Testis (tissue), 2 donors: ENCODE measurements at regions not wholly inside any gene's neighbourhood (a gene's known extent, or its start where the extent isn't known, plus 50 kb on each side); places are given as distances from the start of the nearest gene placed in this dataset.

Source experiments
- CTCF ChIP-seq, 3 experiments: fragments of 450-650 bp in 2 of 3; fragments of 200-600 bp in 1 of 3; sonication (generic) in 1 of 3; IDR thresholded peaks; one replicate each; pipeline ENCODE4 v1.5.1; 2016 to 2019; ENCODE audit warnings: antibody characterized with exemption in 3 of 3, mild to moderate bottlenecking in 2 of 3, moderate library complexity in 1 of 3
- POLR2A ChIP-seq: fragments of 450-650 bp; IDR thresholded peaks from one replicate; pipeline ENCODE4 v1.6.1; 2017; ENCODE audit warnings: antibody characterized with exemption, mild to moderate bottlenecking, moderate library complexity

GRCh38 chr18:69267895-69268294 lies 132.8 kb upstream of the DOK6 start:
- no peak for TF ChIP-seq CTCF (IDR thresholded peaks at IDR 0.05)
- TF ChIP-seq POLR2A = no peak
